ENCODE measurements at regions not wholly inside any gene's neighbourhood (a gene's known extent, or its start where the extent isn't known, plus 50 kb on each side); places are given as distances from the start of the nearest gene placed in this dataset.

DNA sequence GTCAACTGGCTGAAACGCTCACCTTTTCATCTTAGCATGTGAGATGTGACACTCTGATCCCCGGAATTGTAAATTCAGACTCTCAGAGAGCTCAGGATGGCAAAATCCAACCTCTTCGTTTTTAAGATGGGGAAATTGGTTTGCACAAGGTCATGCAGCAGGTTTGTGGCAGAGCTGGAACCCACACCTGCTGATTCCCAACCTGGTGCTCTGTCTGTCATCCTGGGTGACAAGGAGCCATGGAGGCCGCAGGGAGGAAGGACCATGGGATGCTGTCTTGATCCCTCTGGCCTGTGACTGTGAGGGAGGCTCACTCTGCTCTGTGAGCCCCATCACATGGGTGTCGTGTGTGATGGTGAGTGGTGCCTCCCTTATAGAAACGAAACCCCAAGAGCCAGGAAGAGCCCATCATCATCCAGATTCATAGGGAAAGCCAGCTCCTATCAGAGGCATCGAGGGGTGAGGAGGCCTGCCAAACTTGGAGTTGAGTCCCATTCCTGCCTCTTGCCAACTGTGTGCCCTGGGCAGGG, 87.4 kb upstream of the SYT13 start:
- TF ChIP-seq IRF1 (CRISPR knock-in tag; IDR thresholded peaks at IDR 0.05), result no peak
- TF ChIP-seq, protein P1, sequence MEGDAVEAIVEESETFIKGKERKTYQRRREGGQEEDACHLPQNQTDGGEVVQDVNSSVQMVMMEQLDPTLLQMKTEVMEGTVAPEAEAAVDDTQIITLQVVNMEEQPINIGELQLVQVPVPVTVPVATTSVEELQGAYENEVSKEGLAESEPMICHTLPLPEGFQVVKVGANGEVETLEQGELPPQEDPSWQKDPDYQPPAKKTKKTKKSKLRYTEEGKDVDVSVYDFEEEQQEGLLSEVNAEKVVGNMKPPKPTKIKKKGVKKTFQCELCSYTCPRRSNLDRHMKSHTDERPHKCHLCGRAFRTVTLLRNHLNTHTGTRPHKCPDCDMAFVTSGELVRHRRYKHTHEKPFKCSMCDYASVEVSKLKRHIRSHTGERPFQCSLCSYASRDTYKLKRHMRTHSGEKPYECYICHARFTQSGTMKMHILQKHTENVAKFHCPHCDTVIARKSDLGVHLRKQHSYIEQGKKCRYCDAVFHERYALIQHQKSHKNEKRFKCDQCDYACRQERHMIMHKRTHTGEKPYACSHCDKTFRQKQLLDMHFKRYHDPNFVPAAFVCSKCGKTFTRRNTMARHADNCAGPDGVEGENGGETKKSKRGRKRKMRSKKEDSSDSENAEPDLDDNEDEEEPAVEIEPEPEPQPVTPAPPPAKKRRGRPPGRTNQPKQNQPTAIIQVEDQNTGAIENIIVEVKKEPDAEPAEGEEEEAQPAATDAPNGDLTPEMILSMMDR (IDR thresholded peaks at IDR 0.05), result no peak
